IMR-90 (cell line): ENCODE measurements at regions not wholly inside any gene's neighbourhood (a gene's known extent, or its start where the extent isn't known, plus 50 kb on each side); places are given as distances from the start of the nearest gene placed in this dataset.

ENCODE experiments used
- ATAC-seq: fragments of 200-7000 bp; cut with Tn5 transposase; 2 replicates; pipeline ENCODE4 v1.9.1; 2020; ENCODE audit warnings: low read depth, mild to moderate bottlenecking, moderate library complexity
- BruUV-seq: library from RNA; stranded (reverse); fragments of 400-500 nt; replicated peaks from 2 replicates; lab custom pipeline; 2021; lab: Mats Ljungman, UMichigan
- CTCF ChIA-PET: fragments of 300-600 bp; formaldehyde crosslinking; extraction: SDS; loops from one replicate; lab custom pipeline; 2021; ENCODE audit warnings: antibody characterized with exemption; lab: Yijun Ruan, JAX
- POLR2A ChIA-PET: fragments of 300-600 bp; sonication (Branson Sonifier 250); formaldehyde crosslinking; loops from one replicate; lab custom pipeline; 2022; ENCODE audit warnings: antibody characterized with exemption; ENCODE audit not compliant: unreplicated experiment; lab: Charles Lee
- DNase-seq: peaks from one replicate; pipeline ENCODE4 v3.0.0; 2013
- H2AFZ ChIP-seq: replicated peaks from 2 replicates; pipeline ENCODE3; 2013; ENCODE audit warnings: low read length, mild to moderate bottlenecking; ENCODE audit not compliant: poor library complexity
- H2AK5ac ChIP-seq: 2 replicates; pipeline ENCODE4 v1.6.1; 2013; ENCODE audit warnings: low read depth, low read length, inconsistent platforms
- H2AK9ac ChIP-seq: replicated peaks from 2 replicates; pipeline ENCODE3; 2013; ENCODE audit warnings: mild to moderate bottlenecking, low read depth, low read length, moderate library complexity; ENCODE audit not compliant: poor library complexity
- H2BK120ac ChIP-seq: 2 replicates; pipeline ENCODE4 v1.6.1; 2013; ENCODE audit warnings: low read depth, low read length, inconsistent platforms
- H2BK15ac ChIP-seq: 3 replicates; pipeline ENCODE4 v1.6.1; 2013; ENCODE audit warnings: low read depth, low read length, inconsistent platforms
- H2BK20ac ChIP-seq: 2 replicates; pipeline ENCODE4 v1.6.1; 2013; ENCODE audit warnings: low read depth, mild to moderate bottlenecking, inconsistent platforms, low read length, moderate library complexity
- H2BK5ac ChIP-seq: 2 replicates; pipeline ENCODE4 v1.6.1; 2013; ENCODE audit warnings: mild to moderate bottlenecking, low read depth, low read length, inconsistent platforms; ENCODE audit not compliant: poor library complexity, severe bottlenecking
- H3K14ac ChIP-seq: replicated peaks from 2 replicates; pipeline ENCODE4 v1.6.1; 2013; ENCODE audit warnings: low read depth, low read length, inconsistent platforms
- H3K18ac ChIP-seq: 2 replicates; pipeline ENCODE4 v1.6.1; 2013; ENCODE audit warnings: low read depth, low read length, control low read depth
- H3K23ac ChIP-seq: 2 replicates; pipeline ENCODE4 v1.6.1; 2013; ENCODE audit warnings: low read depth, low read length, inconsistent platforms
- H3K27ac ChIP-seq: 2 replicates; pipeline ENCODE4 v1.5.1; 2013; ENCODE audit warnings: mild to moderate bottlenecking, control low read depth, low read length; ENCODE audit not compliant: insufficient read depth
- H3K27me3 ChIP-seq: 2 replicates; pipeline ENCODE4 v1.6.1; 2013; ENCODE audit warnings: low read length; ENCODE audit not compliant: control insufficient read depth, insufficient read depth
- H3K36me3 ChIP-seq: 2 replicates; pipeline ENCODE4 v1.6.1; 2013; ENCODE audit warnings: low read length, mixed read lengths; ENCODE audit not compliant: control insufficient read depth, insufficient read depth
- H3K4ac ChIP-seq: 2 replicates; pipeline ENCODE4 v1.6.1; 2013; ENCODE audit warnings: low read depth, low read length, inconsistent platforms
- H3K4me1 ChIP-seq: 2 replicates; pipeline ENCODE4 v1.6.1; 2013; ENCODE audit warnings: low read length, mixed read lengths; ENCODE audit not compliant: control insufficient read depth, insufficient read depth
- H3K4me2 ChIP-seq: 2 replicates; pipeline ENCODE4 v1.6.1; 2013; ENCODE audit warnings: low read depth, mild to moderate bottlenecking, control low read depth, low read length, moderate library complexity
- H3K4me3 ChIP-seq: 2 replicates; pipeline ENCODE4 v1.5.1; 2013; ENCODE audit warnings: low read depth, mild to moderate bottlenecking, control low read depth, low read length, moderate library complexity; ENCODE audit not compliant: insufficient read depth
- H3K56ac ChIP-seq: 2 replicates; pipeline ENCODE4 v1.6.1; 2013; ENCODE audit warnings: low read length, inconsistent platforms; ENCODE audit not compliant: insufficient read depth; ENCODE audit errors: extremely low read depth
- H3K79me1 ChIP-seq, 2 experiments: 2 replicates each; pipeline ENCODE4 v1.6.1; 2013; ENCODE audit warnings: low read length in 2 of 2, inconsistent platforms in 1 of 2, low read depth in 1 of 2
- H3K9ac ChIP-seq: 2 replicates; pipeline ENCODE4 v1.6.1; 2013; ENCODE audit warnings: low read depth, low read length, control low read depth
- H3K9me1 ChIP-seq: 2 replicates; pipeline ENCODE4 v1.6.1; 2013; ENCODE audit warnings: low read length, inconsistent platforms; ENCODE audit not compliant: insufficient read depth
- H3K9me3 ChIP-seq: 2 replicates; pipeline ENCODE4 v1.6.1; 2013; ENCODE audit warnings: low read length; ENCODE audit not compliant: control insufficient read depth, insufficient read depth
- H4K20me1 ChIP-seq: 2 replicates; pipeline ENCODE4 v1.6.1; 2013; ENCODE audit warnings: low read length, inconsistent platforms; ENCODE audit not compliant: insufficient read depth
- H4K5ac ChIP-seq: 2 replicates; pipeline ENCODE4 v1.6.1; 2013; ENCODE audit warnings: mild to moderate bottlenecking, low read depth, low read length, control low read depth
- H4K8ac ChIP-seq, 2 experiments: 2 replicates each; pipeline ENCODE4 v1.6.1; 2013; ENCODE audit warnings: low read depth in 2 of 2, low read length in 2 of 2, control low read depth in 1 of 2, inconsistent platforms in 1 of 2
- H4K91ac ChIP-seq: 2 replicates; pipeline ENCODE4 v1.6.1; 2013; ENCODE audit warnings: low read depth, low read length, inconsistent platforms; ENCODE audit not compliant: insufficient read depth
- BHLHE40 ChIP-seq: fragments of 150-350 bp; IDR thresholded peaks from 2 replicates; pipeline ENCODE4 v1.6.1; 2016; ENCODE audit warnings: mild to moderate bottlenecking, low read depth, low read length
- CEBPB ChIP-seq: IDR thresholded peaks from 2 replicates; pipeline ENCODE4 v1.6.1; 2012; ENCODE audit warnings: low read depth, low read length, improper control_type of control experiment
- CHD1 ChIP-seq: IDR thresholded peaks from 2 replicates; pipeline ENCODE4 v1.6.1; 2012; ENCODE audit warnings: low read depth, low read length, improper control_type of control experiment
- ELK1 ChIP-seq: fragments of 150-350 bp; IDR thresholded peaks from 2 replicates; pipeline ENCODE4 v1.6.1; 2016; ENCODE audit warnings: low read depth, mild to moderate bottlenecking, low read length, moderate library complexity, borderline replicate concordance
- FOS ChIP-seq: fragments of 150-350 bp; IDR thresholded peaks from 2 replicates; pipeline ENCODE4 v1.6.1; 2016; ENCODE audit warnings: low read depth, low read length
- MAFK ChIP-seq: IDR thresholded peaks from 2 replicates; pipeline ENCODE4 v1.6.1; 2012; ENCODE audit warnings: low read depth, low read length, improper control_type of control experiment
- MAZ ChIP-seq: IDR thresholded peaks from 2 replicates; pipeline ENCODE4 v1.6.1; 2012; ENCODE audit warnings: low read depth, mild to moderate bottlenecking, low read length, improper control_type of control experiment, moderate library complexity, borderline replicate concordance
- RAD21 ChIP-seq: IDR thresholded peaks from 2 replicates; pipeline ENCODE4 v1.6.1; 2012; ENCODE audit warnings: low read length, improper control_type of control experiment
- RCOR1 ChIP-seq: IDR thresholded peaks from 2 replicates; pipeline ENCODE4 v1.6.1; 2012; ENCODE audit warnings: mild to moderate bottlenecking, low read length, improper control_type of control experiment; ENCODE audit not compliant: insufficient replicate concordance
- RFX5 ChIP-seq: IDR thresholded peaks from 2 replicates; pipeline ENCODE4 v1.8.0; 2012; ENCODE audit warnings: low read depth, mild to moderate bottlenecking, low read length, moderate library complexity
- SMC3 ChIP-seq: fragments of 150-350 bp; IDR thresholded peaks from 2 replicates; pipeline ENCODE4 v1.6.1; 2016; ENCODE audit warnings: low read depth, mild to moderate bottlenecking, antibody characterized with exemption, low read length, moderate library complexity
- USF2 ChIP-seq: fragments of 150-350 bp; IDR thresholded peaks from 2 replicates; pipeline ENCODE4 v1.6.1; 2017; ENCODE audit warnings: mild to moderate bottlenecking, antibody characterized with exemption, low read length, low read depth
- dilution Hi-C: fragments of 300-500 bp; cut with HindIII; formaldehyde crosslinking; loops from one replicate; pipeline ENCODE4 v1.14.3; 2018; ENCODE audit warnings: low sequenced_read_pairs; ENCODE audit not compliant: unreplicated experiment
- in situ Hi-C: fragments of 300-500 bp; cut with MboI; formaldehyde crosslinking; loops from 3 replicates; pipeline ENCODE4 v1.14.3; 2019; ENCODE audit warnings: low sequenced_read_pairs, inconsistent platforms, mixed read lengths
- intact Hi-C: fragments of 100-400 bp; cut with micrococcal nuclease; formaldehyde crosslinking; loops from 2 replicates; pipeline ENCODE4 v1.10.0; 2022
- TF ChIP-seq, protein P1 (sequence below): conservative IDR thresholded peaks from 2 replicates; pipeline ENCODE4 v1.5.1; 2012; ENCODE audit warnings: mild to moderate bottlenecking, low read depth, low read length, improper control_type of control experiment

DNA sequence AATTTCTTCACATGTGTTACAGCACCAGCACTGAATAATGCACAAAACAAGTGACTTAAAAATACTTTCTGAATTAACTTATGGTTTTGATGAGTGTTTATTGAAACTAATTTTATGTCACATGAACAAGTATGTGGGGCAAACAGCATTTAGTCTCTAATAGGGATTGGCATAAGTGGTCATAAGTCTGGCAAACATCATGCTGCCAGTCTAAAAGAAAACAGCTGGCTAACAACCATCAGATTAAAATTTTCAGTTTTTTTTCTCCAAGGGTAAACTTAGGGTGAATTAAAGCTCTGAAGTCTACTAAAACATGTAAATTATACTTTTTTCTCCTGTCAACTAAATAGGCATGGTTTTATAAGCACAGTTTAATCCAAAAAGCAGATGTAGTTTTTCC lies 1014.2 kb downstream of the FAT4 start:
- Histone ChIP-seq H3K4me1 (no peaks in the 10 kb centered on the region), H4K20me1 (no peaks in the 10 kb centered on the region), H3K14ac (no peak overlapping the region), H3K56ac (no peak overlapping the region), H3K36me3 (no peaks in the 10 kb centered on the region), H2BK120ac (no peak overlapping the region), H3K27ac (no peak overlapping the region), H3K9ac (no peak overlapping the region), H2BK20ac (no peak overlapping the region), H2AFZ (no peak overlapping the region), H4K5ac (no peak overlapping the region), H2BK15ac (no peak overlapping the region), H2AK5ac (no peak overlapping the region), H3K27me3 (no peaks in the 10 kb centered on the region), H3K4me2 (no peak overlapping the region), H3K9me3 (no peaks in the 10 kb centered on the region), H3K9me1 (no peaks in the 10 kb centered on the region), H4K91ac (no peak overlapping the region), H3K18ac (no peak overlapping the region), H4K8ac (no peak overlapping the region), H3K79me1 (no peaks in the 10 kb centered on the region), H2AK9ac (no peak overlapping the region), H2BK5ac (no peak overlapping the region), H3K4me3 (no peak overlapping the region), H3K23ac (no peak overlapping the region), H3K4ac (no peak overlapping the region)
- ChIA-PET CTCF (no interaction called here), POLR2A (no interaction called here)
- no peak for DNase-seq
- no peak for ATAC-seq
- no peak for TF ChIP-seq MAZ
- TF ChIP-seq FOS, result no peak
- TF ChIP-seq, protein P1, sequence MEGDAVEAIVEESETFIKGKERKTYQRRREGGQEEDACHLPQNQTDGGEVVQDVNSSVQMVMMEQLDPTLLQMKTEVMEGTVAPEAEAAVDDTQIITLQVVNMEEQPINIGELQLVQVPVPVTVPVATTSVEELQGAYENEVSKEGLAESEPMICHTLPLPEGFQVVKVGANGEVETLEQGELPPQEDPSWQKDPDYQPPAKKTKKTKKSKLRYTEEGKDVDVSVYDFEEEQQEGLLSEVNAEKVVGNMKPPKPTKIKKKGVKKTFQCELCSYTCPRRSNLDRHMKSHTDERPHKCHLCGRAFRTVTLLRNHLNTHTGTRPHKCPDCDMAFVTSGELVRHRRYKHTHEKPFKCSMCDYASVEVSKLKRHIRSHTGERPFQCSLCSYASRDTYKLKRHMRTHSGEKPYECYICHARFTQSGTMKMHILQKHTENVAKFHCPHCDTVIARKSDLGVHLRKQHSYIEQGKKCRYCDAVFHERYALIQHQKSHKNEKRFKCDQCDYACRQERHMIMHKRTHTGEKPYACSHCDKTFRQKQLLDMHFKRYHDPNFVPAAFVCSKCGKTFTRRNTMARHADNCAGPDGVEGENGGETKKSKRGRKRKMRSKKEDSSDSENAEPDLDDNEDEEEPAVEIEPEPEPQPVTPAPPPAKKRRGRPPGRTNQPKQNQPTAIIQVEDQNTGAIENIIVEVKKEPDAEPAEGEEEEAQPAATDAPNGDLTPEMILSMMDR, result no peak
- TF ChIP-seq ELK1, result no peak
- no peak for TF ChIP-seq MAFK
- no peak for TF ChIP-seq CHD1
- TF ChIP-seq RFX5, result no peak
- TF ChIP-seq USF2, result no peak
- TF ChIP-seq CEBPB, result no peak
- TF ChIP-seq RCOR1, result no peak
- TF ChIP-seq RAD21, result no peak
- TF ChIP-seq SMC3, result no peak
- no peak for TF ChIP-seq BHLHE40
- no TSS peak for BruUV-seq
- intact Hi-C loops (no loop called here), in situ Hi-C loops (no loop called here), dilution Hi-C loops (no loop called here)
